HUES6 (cell line): ENCODE measurements at regions not wholly inside any gene's neighbourhood (a gene's known extent, or its start where the extent isn't known, plus 50 kb on each side); places are given as distances from the start of the nearest gene placed in this dataset.

ENCODE experiments used
- H3K27ac ChIP-seq: 2 replicates; pipeline ENCODE4 v1.7.0; 2013; ENCODE audit warnings: low read depth, mild to moderate bottlenecking, low read length, inconsistent platforms
- H3K27me3 ChIP-seq: 2 replicates; pipeline ENCODE4 v1.6.1; 2013; ENCODE audit warnings: low read length; ENCODE audit not compliant: control insufficient read depth, insufficient read depth
- H3K36me3 ChIP-seq: 2 replicates; pipeline ENCODE4 v1.6.1; 2013; ENCODE audit warnings: low read length; ENCODE audit not compliant: control insufficient read depth, insufficient read depth
- H3K4me1 ChIP-seq: 2 replicates; pipeline ENCODE4 v1.6.1; 2013; ENCODE audit warnings: low read length; ENCODE audit not compliant: control insufficient read depth, insufficient read depth
- H3K4me3 ChIP-seq: 2 replicates; pipeline ENCODE4 v1.5.1; 2013; ENCODE audit warnings: low read depth, low read length
- H3K9ac ChIP-seq: one replicate; pipeline ENCODE4 v1.6.1; 2013; ENCODE audit warnings: mild to moderate bottlenecking, low read length
- H3K9me3 ChIP-seq: 2 replicates; pipeline ENCODE4 v1.6.1; 2013; ENCODE audit warnings: low read depth, low read length; ENCODE audit not compliant: control insufficient read depth, insufficient read depth

- Histone ChIP-seq H3K4me1 (no peaks in the 10 kb centered on the region), H3K27ac (no peak overlapping the region), H3K9me3 (no peaks in the 10 kb centered on the region), H3K27me3 (no peaks in the 10 kb centered on the region; the same call in 1 of the 2 replicates), H3K4me3 (no peak overlapping the region), H3K36me3 (no peaks in the 10 kb centered on the region), H3K9ac (no peak overlapping the region)
These were observed 152.5 kb downstream of the RBFOX3 start for GRCh38 chr17:79458356-79458755.

GRCh38 chr17:79457889-79458288 is 153.0 kb downstream of the RBFOX3 start:
- H3K27me3 ChIP-seq, result no peaks in the 10 kb centered on the region; the same call in 1 of the 2 replicates
- no peaks in the 10 kb centered on the region for H3K9me3 ChIP-seq
- no peak overlapping the region for H3K9ac ChIP-seq
- no peaks in the 10 kb centered on the region for H3K36me3 ChIP-seq
- no peak overlapping the region for H3K4me3 ChIP-seq
- H3K27ac ChIP-seq, result no peak overlapping the region
- no peaks in the 10 kb centered on the region for H3K4me1 ChIP-seq

DNA sequence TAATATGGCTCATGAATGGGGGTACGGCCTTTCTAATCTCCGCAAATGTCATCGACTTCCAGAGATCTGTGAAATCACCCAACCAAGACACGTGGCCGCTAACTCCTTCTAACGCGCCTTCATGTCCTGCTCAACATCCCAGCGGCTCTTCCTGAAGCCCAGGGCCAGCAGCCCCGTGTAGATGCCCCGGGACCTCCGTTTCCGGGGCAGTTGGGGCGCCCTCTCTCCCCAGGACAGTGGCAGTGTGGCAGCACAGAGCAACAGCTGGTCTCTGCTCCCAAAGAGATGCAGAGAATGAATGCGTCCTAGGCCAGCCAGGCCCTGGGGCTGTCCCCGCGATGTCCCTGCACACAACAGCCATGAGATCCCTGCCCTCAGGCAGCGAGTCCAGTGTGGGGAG is 153.5 kb downstream of the RBFOX3 start:
- no peak overlapping the region for H3K4me3 ChIP-seq
- H3K4me1 ChIP-seq, result no peaks in the 10 kb centered on the region
- H3K36me3 ChIP-seq, result no peaks in the 10 kb centered on the region
- H3K9me3 ChIP-seq, result no peaks in the 10 kb centered on the region
- no peaks in the 10 kb centered on the region; the same call in 1 of the 2 replicates for H3K27me3 ChIP-seq
- no peak overlapping the region for H3K27ac ChIP-seq
- H3K9ac ChIP-seq, result no peak overlapping the region

- Histone ChIP-seq H3K27me3 (no peaks in the 10 kb centered on the region; the same call in 1 of the 2 replicates), H3K36me3 (no peaks in the 10 kb centered on the region), H3K4me3 (no peak overlapping the region), H3K9me3 (no peaks in the 10 kb centered on the region), H3K27ac (no peak overlapping the region), H3K4me1 (no peaks in the 10 kb centered on the region), H3K9ac (no peak overlapping the region)
These were observed 155.2 kb downstream of the RBFOX3 start for GRCh38 chr17:79455636-79456035.

DNA sequence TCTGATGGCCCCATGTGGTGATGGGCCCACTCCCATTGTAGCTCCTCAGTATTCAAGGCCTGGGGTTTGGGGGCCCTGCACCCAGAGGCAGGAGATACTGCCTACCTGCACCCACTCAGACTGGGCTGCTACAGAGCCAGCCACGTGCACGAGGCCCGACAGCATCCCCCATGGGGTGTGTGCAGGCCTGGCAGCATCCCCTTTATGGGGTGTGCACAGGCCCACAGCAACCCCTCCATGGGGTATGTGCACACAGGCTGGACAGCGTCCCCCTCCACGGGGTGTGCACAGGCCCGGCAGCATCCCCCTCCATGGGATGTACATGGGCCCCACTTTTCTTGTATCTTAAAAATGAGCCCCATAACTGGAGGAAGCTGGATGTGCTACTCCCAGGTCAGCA is 156.0 kb downstream of the RBFOX3 start:
- Histone ChIP-seq H3K9ac (no peak overlapping the region), H3K9me3 (no peaks in the 10 kb centered on the region), H3K27ac (no peak overlapping the region), H3K36me3 (no peaks in the 10 kb centered on the region), H3K4me1 (no peaks in the 10 kb centered on the region), H3K27me3 (no peaks in the 10 kb centered on the region; the same call in 1 of the 2 replicates), H3K4me3 (no peak overlapping the region)

DNA sequence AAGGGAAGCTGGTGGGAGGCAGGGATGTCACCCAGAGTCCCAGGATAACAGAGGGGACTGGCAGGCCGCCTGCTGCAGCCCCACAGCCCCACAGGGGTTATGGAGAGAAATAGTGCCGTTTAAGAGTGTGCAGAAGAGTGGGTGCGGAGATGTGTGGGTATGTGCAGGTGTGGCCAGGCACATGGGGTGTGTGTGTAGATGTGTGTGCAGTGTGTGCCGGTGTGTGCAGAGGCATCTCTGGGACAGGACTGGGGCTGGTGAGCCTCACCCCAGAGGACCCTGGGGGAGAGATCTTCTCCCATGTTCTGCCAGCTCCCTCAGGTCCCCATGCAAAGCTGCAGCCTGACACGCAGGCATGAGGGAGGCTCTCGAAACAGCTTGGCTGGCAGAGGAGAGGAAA is 157.4 kb downstream of the RBFOX3 start:
- Histone ChIP-seq H3K4me1 (no peaks in the 10 kb centered on the region), H3K9me3 (no peaks in the 10 kb centered on the region), H3K4me3 (no peak overlapping the region), H3K9ac (no peak overlapping the region), H3K27ac (no peak overlapping the region), H3K36me3 (no peaks in the 10 kb centered on the region), H3K27me3 (no peaks in the 10 kb centered on the region; the same call in 1 of the 2 replicates)

- Histone ChIP-seq H3K27me3 (no peaks in the 10 kb centered on the region; the same call in 1 of the 2 replicates), H3K9me3 (no peaks in the 10 kb centered on the region), H3K36me3 (no peaks in the 10 kb centered on the region), H3K4me1 (no peaks in the 10 kb centered on the region), H3K9ac (no peak overlapping the region), H3K27ac (no peak overlapping the region), H3K4me3 (no peak overlapping the region)
These were observed 158.1 kb downstream of the RBFOX3 start for GRCh38 chr17:79452706-79453105.

- Histone ChIP-seq H3K9me3 (no peaks in the 10 kb centered on the region), H3K4me3 (no peak overlapping the region), H3K4me1 (no peaks in the 10 kb centered on the region), H3K27me3 (no peaks in the 10 kb centered on the region; the same call in 1 of the 2 replicates), H3K27ac (no peak overlapping the region), H3K36me3 (no peaks in the 10 kb centered on the region), H3K9ac (no peak overlapping the region)
These were observed 159.7 kb downstream of the RBFOX3 start for GRCh38 chr17:79451167-79451566.

DNA sequence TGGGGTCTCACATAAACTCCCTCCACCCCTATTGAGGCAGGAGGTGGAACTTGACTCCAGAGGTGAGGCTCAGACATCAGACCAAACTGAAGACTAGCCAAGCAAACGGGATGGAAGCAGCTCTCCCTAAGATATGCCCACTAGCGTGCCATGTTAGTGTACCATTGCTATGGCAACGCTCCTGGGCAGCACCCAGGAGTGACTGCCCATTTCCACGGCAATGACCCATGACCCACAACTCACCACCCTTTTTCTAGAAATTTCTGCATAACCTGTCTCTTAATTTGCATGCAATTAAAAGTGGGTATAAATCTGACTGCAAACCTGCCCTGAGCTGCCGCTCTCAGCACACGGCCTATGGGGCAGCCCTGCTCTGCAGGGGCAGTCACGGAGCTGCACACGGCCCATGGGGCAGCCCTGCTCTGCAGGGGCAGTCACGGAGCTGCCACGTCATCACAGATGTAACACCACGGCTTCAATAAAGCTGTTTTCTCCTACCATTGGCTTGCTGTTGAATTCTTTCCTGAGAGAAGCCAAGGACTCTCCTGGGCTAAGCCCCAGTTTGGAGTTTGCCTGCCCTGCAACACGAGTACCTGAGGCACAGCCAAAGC is 164.3 kb downstream of the RBFOX3 start:
- Histone ChIP-seq H3K27me3 (no peaks in the 10 kb centered on the region), H3K9me3 (no peaks in the 10 kb centered on the region), H3K27ac (no peak overlapping the region), H3K4me1 (no peaks in the 10 kb centered on the region), H3K9ac (no peak overlapping the region), H3K4me3 (no peak overlapping the region), H3K36me3 (no peaks in the 10 kb centered on the region)

DNA sequence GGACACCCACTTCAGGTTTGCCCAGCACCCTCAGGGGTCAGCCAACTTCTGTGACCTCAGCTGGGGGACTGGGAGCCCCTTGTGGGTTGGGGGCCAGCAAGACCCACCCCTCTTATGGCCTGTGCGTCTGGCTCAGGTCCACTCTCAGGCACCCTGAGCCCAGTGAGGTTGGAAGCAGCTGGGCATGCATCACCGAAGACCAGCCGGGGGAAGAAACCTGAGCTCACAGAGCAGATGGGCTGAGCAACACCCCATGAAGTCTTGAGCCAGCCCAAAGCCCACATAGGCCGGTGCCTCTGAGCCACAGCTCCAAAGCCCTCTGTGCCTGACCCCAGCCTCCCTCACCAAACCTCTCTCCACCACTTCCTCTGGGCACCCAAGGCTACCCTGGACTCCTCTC is 166.7 kb downstream of the RBFOX3 start:
- H3K4me1 ChIP-seq, result no peaks in the 10 kb centered on the region
- H3K36me3 ChIP-seq, result no peaks in the 10 kb centered on the region
- no peak overlapping the region for H3K27ac ChIP-seq
- H3K9ac ChIP-seq, result no peak overlapping the region
- no peaks in the 10 kb centered on the region for H3K9me3 ChIP-seq
- no peak overlapping the region for H3K4me3 ChIP-seq
- no peaks in the 10 kb centered on the region for H3K27me3 ChIP-seq

- Histone ChIP-seq H3K27me3 (no peaks in the 10 kb centered on the region), H3K4me3 (no peak overlapping the region), H3K36me3 (no peaks in the 10 kb centered on the region), H3K4me1 (no peaks in the 10 kb centered on the region), H3K9ac (no peak overlapping the region), H3K9me3 (no peaks in the 10 kb centered on the region), H3K27ac (no peak overlapping the region)
These were observed 167.8 kb downstream of the RBFOX3 start for GRCh38 chr17:79443026-79443425.
